Effector memory CD8-positive, alpha-beta T cell (primary cell): ENCODE measurements at regions not wholly inside any gene's neighbourhood (a gene's known extent, or its start where the extent isn't known, plus 50 kb on each side); places are given as distances from the start of the nearest gene placed in this dataset.

Source experiments
- ATAC-seq: fragments of 150-1000 bp; cut with Tn5 transposase; replicated peaks from 2 replicates; pipeline ENCODE4 v1.10.0; 2021; ENCODE audit warnings: mild to moderate bottlenecking, moderate library complexity
- DNase-seq, 3 experiments: peaks; one replicate each; pipeline ENCODE4 v3.0.0; 2021
- H3K27ac Mint-ChIP-seq, 2 donors: one replicate each; pipeline ENCODE4 v1.8.0; 2022; ENCODE audit warnings: mild to moderate bottlenecking in 2 of 2, mixed read lengths in 2 of 2, moderate library complexity in 2 of 2
- H3K27me3 Mint-ChIP-seq, 2 donors: one replicate each; pipeline ENCODE4 v1.8.0; 2022; ENCODE audit warnings: mixed read lengths in 2 of 2
- H3K36me3 Mint-ChIP-seq: one replicate; pipeline ENCODE4 v1.8.0; 2022; ENCODE audit warnings: mild to moderate bottlenecking, moderate library complexity, mixed read lengths; ENCODE audit not compliant: insufficient read depth
- H3K4me1 Mint-ChIP-seq, 2 donors: one replicate each; pipeline ENCODE4 v1.8.0; 2022; ENCODE audit warnings: low read depth in 2 of 2, mixed read lengths in 2 of 2
- H3K4me3 Mint-ChIP-seq, 2 donors: one replicate each; pipeline ENCODE4 v1.8.0; 2022; ENCODE audit warnings: mild to moderate bottlenecking in 2 of 2, mixed read lengths in 2 of 2, moderate library complexity in 2 of 2
- H3K9me3 Mint-ChIP-seq, 2 donors: one replicate each; pipeline ENCODE4 v1.8.0; 2022; ENCODE audit warnings: mixed read lengths in 2 of 2

DNA sequence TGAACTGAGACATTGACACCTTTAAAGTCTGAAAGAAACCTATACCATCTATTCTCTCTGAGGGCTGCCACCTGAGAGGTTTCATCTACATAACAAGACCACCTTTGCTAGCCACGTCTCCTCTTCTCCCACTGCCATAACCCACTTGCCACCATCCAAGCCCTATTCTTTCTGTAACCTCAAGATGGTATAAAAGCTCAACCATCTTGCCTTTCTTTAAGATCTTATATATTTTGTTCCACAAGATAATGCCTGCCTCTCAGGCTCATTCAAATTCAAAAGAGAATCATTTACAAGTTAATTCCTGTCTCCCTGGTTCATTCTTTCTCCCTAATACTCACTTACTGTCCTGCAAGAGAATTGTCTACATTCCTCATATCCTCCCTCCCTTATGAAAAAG is 192.5 kb downstream of the OTOR start:
- H3K4me3 Mint-ChIP-seq, result no peak overlapping the region

DNA sequence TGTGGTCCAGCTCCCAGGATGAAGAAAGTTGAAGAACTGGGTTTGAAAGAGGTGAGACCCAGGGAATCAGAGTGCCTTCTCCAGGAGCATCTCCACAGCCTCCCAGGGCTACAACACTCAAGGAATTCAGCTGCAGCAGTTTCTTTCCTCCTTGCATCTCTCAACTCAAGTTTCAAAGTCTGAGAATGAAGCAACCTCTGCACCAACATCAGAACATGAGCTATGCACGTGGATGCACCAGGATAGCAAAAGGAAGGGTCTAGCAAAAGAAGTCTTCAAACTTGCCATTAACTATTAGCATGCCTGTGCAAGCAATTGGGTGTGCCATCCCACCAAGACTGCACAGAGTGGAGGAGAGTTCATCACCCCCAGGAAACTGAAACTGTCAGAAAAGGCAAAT is 193.9 kb downstream of the OTOR start:
- Mint-ChIP-seq H3K27ac (no peak overlapping the region), H3K4me1 (no peaks in the 10 kb centered on the region), H3K4me3 (no peak overlapping the region), H3K36me3 (no peaks in the 10 kb centered on the region), H3K27me3 (no peaks in the 10 kb centered on the region), H3K9me3 (peaks cover 5 to 8% of the 10 kb centered on the region in 2 donors)
- no peak for ATAC-seq
- DNase-seq, result no peak

More for the DNA sequence above, 192.5 kb downstream of the OTOR start:
- Mint-ChIP-seq H3K36me3 (no peaks in the 10 kb centered on the region), H3K9me3 (peaks cover 5 to 8% of the 10 kb centered on the region in 2 donors), H3K27ac (no peak overlapping the region), H3K27me3 (no peaks in the 10 kb centered on the region), H3K4me1 (no peaks in the 10 kb centered on the region)
- DNase-seq (no peak), ATAC-seq (no peak)

- H3K27ac Mint-ChIP-seq, result no peak overlapping the region
- H3K36me3 Mint-ChIP-seq, result no peaks in the 10 kb centered on the region
- ATAC-seq (no peak), DNase-seq (no peak)
- H3K27me3 Mint-ChIP-seq, result no peaks in the 10 kb centered on the region
- peaks cover 5 to 9% of the 10 kb centered on the region in 2 donors for H3K9me3 Mint-ChIP-seq
- no peak overlapping the region for H3K4me3 Mint-ChIP-seq
- no peaks in the 10 kb centered on the region for H3K4me1 Mint-ChIP-seq
Observed at GRCh38 chr20:16942756-16943155, 194.6 kb downstream of the OTOR start.

- H3K9me3 Mint-ChIP-seq, result peaks cover 7 to 21% of the 10 kb centered on the region in 2 donors
- DNase-seq (no peak), ATAC-seq (no peak)
- H3K4me1 Mint-ChIP-seq, result no peaks in the 10 kb centered on the region
- H3K27me3 Mint-ChIP-seq, result no peaks in the 10 kb centered on the region
- no peak overlapping the region for H3K27ac Mint-ChIP-seq
- no peaks in the 10 kb centered on the region for H3K36me3 Mint-ChIP-seq
- no peak overlapping the region for H3K4me3 Mint-ChIP-seq
Observed at GRCh38 chr20:16944745-16945144, 196.6 kb downstream of the OTOR start.

DNA sequence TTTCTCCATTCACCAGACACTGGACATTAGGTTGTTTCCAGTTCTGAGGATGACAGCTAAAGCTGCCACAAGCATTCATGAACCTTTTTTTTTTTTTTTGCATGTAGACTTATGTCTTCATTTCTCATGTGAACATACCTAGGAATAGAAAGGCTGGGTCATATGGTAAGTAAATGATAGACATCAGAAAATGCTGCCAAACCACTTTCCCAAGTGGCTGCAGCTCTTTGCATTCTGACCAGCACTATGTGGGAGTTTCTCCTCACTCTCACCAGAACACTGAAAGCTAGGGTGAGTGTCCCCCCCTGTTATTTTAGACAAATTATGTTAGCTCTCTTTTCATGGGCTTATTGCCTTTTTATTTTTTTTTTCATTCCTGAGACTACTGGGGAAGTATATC is 197.5 kb downstream of the OTOR start:
- ATAC-seq (no peak), DNase-seq (no peak)
- no peaks in the 10 kb centered on the region for H3K27me3 Mint-ChIP-seq
- H3K36me3 Mint-ChIP-seq, result no peaks in the 10 kb centered on the region
- H3K9me3 Mint-ChIP-seq, result peaks cover 8 to 21% of the 10 kb centered on the region in 2 donors
- H3K27ac Mint-ChIP-seq, result no peak overlapping the region
- H3K4me3 Mint-ChIP-seq, result no peak overlapping the region
- H3K4me1 Mint-ChIP-seq, result no peaks in the 10 kb centered on the region

DNA sequence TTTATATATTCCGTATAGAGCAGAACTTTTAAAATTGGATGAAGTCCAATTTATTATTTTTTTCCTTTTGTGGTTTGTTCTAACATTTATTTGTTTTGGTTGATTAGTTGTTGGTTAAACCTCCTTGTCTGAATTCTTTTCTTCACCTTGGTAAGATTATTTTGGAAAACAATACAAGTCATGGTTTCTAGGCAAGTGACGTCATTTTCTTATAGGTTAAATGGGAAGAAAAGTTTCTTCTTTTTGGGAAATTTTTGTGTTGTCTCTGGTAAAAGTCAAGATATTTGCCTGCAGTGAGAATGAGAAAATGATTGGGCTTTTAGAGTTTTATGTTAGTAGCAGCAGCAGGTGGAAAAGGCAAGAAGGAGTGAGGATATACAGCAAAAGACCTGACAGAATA is 197.9 kb downstream of the OTOR start:
- no peak overlapping the region for H3K27ac Mint-ChIP-seq

GRCh38 chr20:16947479-16947878 is 199.3 kb downstream of the OTOR start:
- no peak overlapping the region for H3K4me3 Mint-ChIP-seq
- H3K27ac Mint-ChIP-seq, result no peak overlapping the region
- peaks cover 8 to 21% of the 10 kb centered on the region in 2 donors for H3K9me3 Mint-ChIP-seq
- no peaks in the 10 kb centered on the region for H3K4me1 Mint-ChIP-seq
- H3K27me3 Mint-ChIP-seq, result no peaks in the 10 kb centered on the region
- DNase-seq (no peak), ATAC-seq (no peak)
- H3K36me3 Mint-ChIP-seq, result no peaks in the 10 kb centered on the region

More for the DNA sequence above, 197.9 kb downstream of the OTOR start:
- DNase-seq (no peak), ATAC-seq (no peak)
- Mint-ChIP-seq H3K9me3 (peaks cover 8 to 21% of the 10 kb centered on the region in 2 donors), H3K27me3 (no peaks in the 10 kb centered on the region), H3K4me1 (no peaks in the 10 kb centered on the region), H3K4me3 (no peak overlapping the region), H3K36me3 (no peaks in the 10 kb centered on the region)

DNA sequence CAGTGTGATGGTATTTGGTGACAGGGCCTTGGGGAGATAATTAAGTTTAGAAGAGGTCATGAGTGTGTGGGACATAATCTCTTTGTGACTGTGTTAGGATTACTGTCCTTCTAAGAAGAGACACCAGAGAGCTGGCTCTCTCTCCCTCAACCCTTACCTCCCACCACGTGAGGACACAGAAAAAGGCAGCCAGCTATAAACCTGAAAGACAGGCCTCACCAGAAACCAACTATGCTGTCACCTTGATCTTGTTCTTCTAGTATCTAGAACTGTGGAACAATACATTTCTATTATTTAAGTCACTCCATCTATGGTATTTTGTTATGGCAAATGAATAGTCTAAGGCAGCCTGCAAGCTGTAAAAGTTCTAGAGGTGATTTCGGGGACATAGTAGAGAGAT is 203.7 kb downstream of the OTOR start:
- Mint-ChIP-seq H3K4me1 (no peaks in the 10 kb centered on the region), H3K27me3 (no peaks in the 10 kb centered on the region), H3K27ac (no peak overlapping the region), H3K4me3 (no peak overlapping the region), H3K36me3 (no peaks in the 10 kb centered on the region), H3K9me3 (peaks cover 6 to 14% of the 10 kb centered on the region in 2 donors)
- DNase-seq (no peak), ATAC-seq (no peak)

DNA sequence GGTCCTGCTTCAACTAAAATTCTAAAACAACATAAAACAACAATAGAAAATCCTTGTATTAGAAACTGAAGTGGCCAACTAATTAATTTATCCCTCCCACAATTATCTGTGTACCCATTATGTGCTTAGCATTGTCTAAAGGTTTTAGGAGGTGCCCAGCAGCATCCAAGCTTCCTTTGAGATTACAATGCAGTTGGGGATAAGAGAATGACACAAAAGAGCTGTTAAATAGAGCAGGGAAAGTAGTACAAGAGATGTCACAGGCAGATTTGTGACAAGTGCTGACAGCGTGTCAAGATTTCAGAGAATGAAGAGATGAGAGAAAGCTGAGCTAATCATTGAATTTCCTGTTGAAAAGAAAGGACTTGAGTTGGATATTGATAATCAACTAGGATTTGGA is 204.8 kb downstream of the OTOR start:
- Mint-ChIP-seq H3K4me3 (no peak overlapping the region), H3K27ac (no peak overlapping the region), H3K9me3 (peaks cover 9 to 10% of the 10 kb centered on the region in 2 donors), H3K27me3 (no peaks in the 10 kb centered on the region), H3K36me3 (no peaks in the 10 kb centered on the region), H3K4me1 (no peaks in the 10 kb centered on the region)
- ATAC-seq (no peak), DNase-seq (no peak)

DNA sequence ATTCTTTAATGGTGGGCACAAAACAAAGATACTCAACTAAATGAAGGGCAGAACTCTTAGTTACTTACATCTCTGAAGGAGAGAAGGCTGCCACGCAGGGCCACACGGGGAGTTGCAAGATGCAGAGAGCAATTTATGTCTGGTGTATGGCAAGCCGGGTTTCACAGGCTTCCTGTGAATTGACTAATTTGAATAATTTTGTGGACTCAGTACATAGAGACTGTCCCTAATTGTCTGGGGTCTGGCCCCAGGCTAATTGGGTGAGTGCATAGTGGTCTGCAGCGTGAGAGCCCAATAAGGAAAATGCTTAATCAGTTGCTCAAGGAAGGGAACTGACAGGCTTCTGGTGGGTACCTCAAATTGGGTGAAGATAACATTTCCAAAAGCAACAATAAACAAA is 205.7 kb downstream of the OTOR start:
- H3K27me3 Mint-ChIP-seq, result no peaks in the 10 kb centered on the region
- H3K27ac Mint-ChIP-seq, result no peak overlapping the region
- peaks cover under 1 to 9% of the 10 kb centered on the region in 2 donors for H3K9me3 Mint-ChIP-seq
- no peaks in the 10 kb centered on the region for H3K4me1 Mint-ChIP-seq
- no peaks in the 10 kb centered on the region for H3K36me3 Mint-ChIP-seq
- DNase-seq, result no peak
- H3K4me3 Mint-ChIP-seq, result no peak overlapping the region
- no peak for ATAC-seq

DNA sequence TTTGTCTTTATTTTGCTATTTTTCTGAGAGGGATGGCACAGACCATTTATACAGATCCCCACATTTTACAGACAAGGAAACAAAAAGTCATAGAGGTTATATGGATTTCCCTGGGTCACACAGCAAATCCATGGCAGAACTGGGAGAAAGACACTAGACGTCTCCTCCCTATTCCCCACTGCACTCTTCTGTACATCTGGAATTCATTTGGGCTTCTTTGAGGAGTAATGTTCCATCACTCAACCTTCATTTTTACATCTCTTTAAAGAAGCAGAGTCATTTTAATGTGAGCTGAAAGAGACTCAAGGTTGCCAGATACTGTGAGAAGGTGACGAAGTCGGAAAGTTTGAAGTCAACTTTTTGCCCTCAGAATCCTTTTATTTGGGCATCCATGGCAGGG is 207.3 kb downstream of the OTOR start:
- no peak for DNase-seq
- Mint-ChIP-seq H3K4me3 (no peak overlapping the region), H3K9me3 (peaks cover 6 to 10% of the 10 kb centered on the region in 2 donors), H3K27ac (no peak overlapping the region), H3K36me3 (no peaks in the 10 kb centered on the region), H3K27me3 (no peaks in the 10 kb centered on the region), H3K4me1 (no peaks in the 10 kb centered on the region)
- no peak for ATAC-seq

DNA sequence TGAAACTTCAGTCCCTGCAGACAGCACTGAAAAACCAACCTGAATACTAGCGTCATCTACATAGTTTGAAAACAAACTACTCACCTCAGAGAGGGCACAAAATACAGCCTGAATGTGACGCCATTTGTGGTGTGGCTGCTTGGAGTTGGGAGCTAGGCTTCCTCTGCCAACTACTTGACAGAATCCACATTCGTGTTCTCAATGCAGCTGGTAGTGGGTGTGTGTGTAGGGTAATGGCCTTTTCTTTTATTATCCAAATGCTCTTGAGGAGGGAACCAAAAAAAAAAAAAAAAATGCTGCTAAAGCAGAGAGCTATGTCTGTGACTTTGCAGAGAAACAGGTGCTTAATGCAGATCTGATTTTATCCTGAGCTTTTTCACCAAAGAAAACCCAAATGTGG is 207.8 kb downstream of the OTOR start:
- H3K36me3 Mint-ChIP-seq, result no peaks in the 10 kb centered on the region
- no peak overlapping the region for H3K4me3 Mint-ChIP-seq
- no peaks in the 10 kb centered on the region for H3K4me1 Mint-ChIP-seq
- H3K9me3 Mint-ChIP-seq, result peaks cover 8 to 10% of the 10 kb centered on the region in 2 donors
- DNase-seq (no peak), ATAC-seq (no peak)
- no peak overlapping the region for H3K27ac Mint-ChIP-seq
- H3K27me3 Mint-ChIP-seq, result no peaks in the 10 kb centered on the region

- Mint-ChIP-seq H3K27ac (no peak overlapping the region), H3K9me3 (peaks cover 13% of the 10 kb centered on the region in 2 donors), H3K4me1 (no peaks in the 10 kb centered on the region), H3K27me3 (no peaks in the 10 kb centered on the region), H3K36me3 (no peaks in the 10 kb centered on the region), H3K4me3 (no peak overlapping the region)
- no peak for DNase-seq
- no peak for ATAC-seq
Observed at GRCh38 chr20:16965401-16965800, 217.2 kb downstream of the OTOR start.

DNA sequence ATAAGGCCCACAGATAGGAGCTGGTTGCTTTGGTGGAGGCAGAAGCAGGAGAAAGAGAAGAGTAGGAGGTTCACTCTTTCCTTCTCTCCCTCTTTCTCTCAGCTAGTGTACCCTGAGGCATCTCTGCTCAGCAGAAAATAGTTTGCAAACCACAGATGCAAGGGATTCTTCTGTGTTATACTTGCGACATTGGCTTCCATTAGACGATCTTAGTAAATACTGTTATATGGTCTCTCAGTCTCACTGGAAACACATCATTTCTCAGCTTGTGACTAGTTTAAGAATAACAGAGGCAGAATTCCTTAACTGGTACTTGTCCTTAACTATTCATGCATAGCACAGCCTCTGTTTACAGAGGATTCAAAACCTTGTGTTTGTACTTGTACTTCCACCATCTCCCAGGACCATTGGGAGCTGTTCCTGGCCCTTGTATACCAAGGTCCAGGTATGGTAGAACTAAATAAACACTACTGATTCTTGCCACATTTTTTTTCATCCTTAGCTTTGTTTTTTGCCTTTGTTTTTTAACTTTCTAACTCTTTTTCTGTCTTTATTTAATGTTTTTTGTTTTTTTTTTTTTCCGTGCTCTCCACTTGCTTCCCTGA is 218.2 kb downstream of the OTOR start:
- DNase-seq (no peak), ATAC-seq (no peak)
- H3K4me1 Mint-ChIP-seq, result no peaks in the 10 kb centered on the region
- H3K36me3 Mint-ChIP-seq, result no peaks in the 10 kb centered on the region
- no peak overlapping the region for H3K27ac Mint-ChIP-seq
- peaks cover 9 to 13% of the 10 kb centered on the region in 2 donors for H3K9me3 Mint-ChIP-seq
- H3K27me3 Mint-ChIP-seq, result no peaks in the 10 kb centered on the region
- no peak overlapping the region for H3K4me3 Mint-ChIP-seq

DNA sequence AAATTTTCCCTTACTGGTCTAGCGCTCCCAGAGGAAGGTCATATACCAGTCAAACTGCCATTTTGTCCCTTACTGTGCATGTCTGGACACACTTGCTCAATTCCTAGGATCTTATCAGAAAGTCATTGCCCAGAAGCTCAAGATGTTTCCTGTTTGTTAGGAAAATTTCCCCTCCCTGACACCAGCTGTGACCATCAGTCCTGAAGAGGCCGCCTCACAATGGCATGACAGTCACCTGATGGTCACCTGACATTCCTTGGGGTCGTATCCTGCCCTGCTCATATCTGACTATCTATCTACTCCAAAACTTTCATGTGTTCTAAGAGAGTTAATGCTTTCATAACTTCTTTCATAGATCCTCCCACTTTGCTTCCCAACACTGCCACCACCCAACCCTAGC is 219.9 kb downstream of the OTOR start:
- Mint-ChIP-seq H3K27me3 (no peaks in the 10 kb centered on the region), H3K27ac (no peak overlapping the region), H3K4me1 (no peaks in the 10 kb centered on the region), H3K9me3 (peaks cover 9% of the 10 kb centered on the region in 2 donors), H3K4me3 (no peak overlapping the region), H3K36me3 (no peaks in the 10 kb centered on the region)
- DNase-seq, result no peak
- ATAC-seq, result no peak
